Left lung (tissue), 4 donors: ENCODE measurements at regions not wholly inside any gene's neighbourhood (a gene's known extent, or its start where the extent isn't known, plus 50 kb on each side); places are given as distances from the start of the nearest gene placed in this dataset.

Experiments
- ATAC-seq: fragments of 200-7000 bp; cut with Tn5 transposase; one replicate; pipeline ENCODE4 v1.9.1; 2020; ENCODE audit warnings: moderate library complexity
- DNase-seq, 4 donors: peaks; one replicate each; pipeline ENCODE4 v3.0.0-alpha.2; 2013 to 2020
- H3K27ac ChIP-seq, 2 donors: fragments of 200-600 bp; sonication (generic) in 1 of 2; one replicate each; pipeline versions ENCODE4 v1.5.0 to v1.8.0; 2020 to 2021
- H3K27me3 ChIP-seq, 2 donors: fragments of 200-600 bp; sonication (generic) in 1 of 2; one replicate each; pipeline versions ENCODE4 v1.5.0 to v1.8.0; 2020 to 2021
- H3K36me3 ChIP-seq, 2 donors: fragments of 200-600 bp; sonication (generic) in 1 of 2; one replicate each; pipeline versions ENCODE4 v1.5.0 to v1.8.0; 2020 to 2021
- H3K4me1 ChIP-seq, 2 donors: fragments of 200-600 bp; one replicate each; pipeline ENCODE4 v1.8.0; 2021
- H3K4me3 ChIP-seq, 2 donors: fragments of 200-600 bp; sonication (generic) in 1 of 2; one replicate each; pipeline versions ENCODE4 v1.5.0 to v1.8.0; 2020 to 2021; ENCODE audit warnings: mild to moderate bottlenecking in 1 of 2
- H3K9me3 ChIP-seq, 2 donors: fragments of 200-600 bp; sonication (generic) in 1 of 2; one replicate each; pipeline versions ENCODE4 v1.5.0 to v1.8.0; 2020 to 2021
- intact Hi-C, 2 donors: fragments of 100-400 bp; cut with DNase I; formaldehyde crosslinking; loops; one replicate each; pipeline versions ENCODE4 v1.11.2 to v1.14.2; 2022
- TF ChIP-seq, protein P1 (sequence below), 2 donors: fragments of 200-600 bp; sonication (generic) in 1 of 2; IDR thresholded peaks; one replicate each; pipeline versions ENCODE4 v1.5.0 to v1.8.0; 2021; ENCODE audit warnings: antibody characterized with exemption in 2 of 2
- donor health status: DM: no; HTN: yes; CAD: no.
- donor health status: DM: no; HTN: no; CAD: no.

DNA sequence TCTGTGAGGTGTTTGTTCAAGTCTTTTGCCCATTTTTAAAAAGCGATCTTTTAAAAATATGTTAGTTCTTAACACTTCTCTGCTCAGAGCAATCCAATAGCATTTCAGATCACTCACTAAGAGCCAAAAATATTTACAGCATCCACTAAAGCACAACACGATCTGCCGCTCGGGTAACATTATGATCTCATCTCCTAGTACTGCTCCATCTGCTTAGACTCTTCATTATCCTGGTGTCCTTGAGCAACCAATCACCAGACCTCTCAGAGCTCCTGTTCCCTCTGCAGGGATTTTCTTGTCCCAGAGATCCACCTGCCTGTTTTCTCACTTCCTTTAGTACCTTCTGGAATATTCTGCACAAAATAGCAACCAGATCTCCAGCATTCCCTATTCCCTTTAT is 235.3 kb upstream of the ESRRG start:
- TF ChIP-seq, protein P1, sequence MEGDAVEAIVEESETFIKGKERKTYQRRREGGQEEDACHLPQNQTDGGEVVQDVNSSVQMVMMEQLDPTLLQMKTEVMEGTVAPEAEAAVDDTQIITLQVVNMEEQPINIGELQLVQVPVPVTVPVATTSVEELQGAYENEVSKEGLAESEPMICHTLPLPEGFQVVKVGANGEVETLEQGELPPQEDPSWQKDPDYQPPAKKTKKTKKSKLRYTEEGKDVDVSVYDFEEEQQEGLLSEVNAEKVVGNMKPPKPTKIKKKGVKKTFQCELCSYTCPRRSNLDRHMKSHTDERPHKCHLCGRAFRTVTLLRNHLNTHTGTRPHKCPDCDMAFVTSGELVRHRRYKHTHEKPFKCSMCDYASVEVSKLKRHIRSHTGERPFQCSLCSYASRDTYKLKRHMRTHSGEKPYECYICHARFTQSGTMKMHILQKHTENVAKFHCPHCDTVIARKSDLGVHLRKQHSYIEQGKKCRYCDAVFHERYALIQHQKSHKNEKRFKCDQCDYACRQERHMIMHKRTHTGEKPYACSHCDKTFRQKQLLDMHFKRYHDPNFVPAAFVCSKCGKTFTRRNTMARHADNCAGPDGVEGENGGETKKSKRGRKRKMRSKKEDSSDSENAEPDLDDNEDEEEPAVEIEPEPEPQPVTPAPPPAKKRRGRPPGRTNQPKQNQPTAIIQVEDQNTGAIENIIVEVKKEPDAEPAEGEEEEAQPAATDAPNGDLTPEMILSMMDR (IDR thresholded peaks at IDR 0.05): no peak
- no peak overlapping the region for H3K4me3 ChIP-seq
- H3K27me3 ChIP-seq: no peaks in the 10 kb centered on the region
- DNase-seq: no peak
- intact Hi-C loops: no loop called here
- ATAC-seq: no peak
- H3K4me1 ChIP-seq: no peaks in the 10 kb centered on the region
- H3K27ac ChIP-seq: no peak overlapping the region
- H3K36me3 ChIP-seq: no peaks in the 10 kb centered on the region
- peaks cover 0 to 4% of the 10 kb centered on the region in 2 donors for H3K9me3 ChIP-seq

DNA sequence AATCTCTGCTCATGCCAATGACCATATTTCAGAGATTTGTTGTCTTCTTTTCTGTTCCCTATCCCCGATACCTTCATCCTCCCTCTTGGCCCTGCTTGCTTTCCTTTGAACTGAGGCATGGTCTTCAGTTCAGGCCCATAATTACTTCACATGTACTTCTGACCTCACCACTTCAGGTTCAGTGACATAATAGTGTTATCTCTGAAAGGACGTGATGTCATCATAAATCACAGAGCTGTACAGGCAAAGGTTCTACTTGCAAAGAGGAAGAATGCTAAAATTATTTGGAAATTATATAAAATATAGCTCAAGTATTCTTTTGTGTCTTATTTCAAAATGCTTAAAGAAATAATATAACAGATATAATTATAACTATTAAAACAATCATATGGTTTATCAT is 230.3 kb upstream of the ESRRG start:
- Histone ChIP-seq H3K9me3 (peaks cover 0 to 4% of the 10 kb centered on the region in 2 donors), H3K27ac (no peak overlapping the region), H3K4me1 (no peaks in the 10 kb centered on the region), H3K36me3 (no peaks in the 10 kb centered on the region), H3K27me3 (no peaks in the 10 kb centered on the region), H3K4me3 (no peak overlapping the region)
- TF ChIP-seq, protein P1 (IDR thresholded peaks at IDR 0.05): no peak
- intact Hi-C loops: no loop called here
- ATAC-seq: no peak
- no peak for DNase-seq

DNA sequence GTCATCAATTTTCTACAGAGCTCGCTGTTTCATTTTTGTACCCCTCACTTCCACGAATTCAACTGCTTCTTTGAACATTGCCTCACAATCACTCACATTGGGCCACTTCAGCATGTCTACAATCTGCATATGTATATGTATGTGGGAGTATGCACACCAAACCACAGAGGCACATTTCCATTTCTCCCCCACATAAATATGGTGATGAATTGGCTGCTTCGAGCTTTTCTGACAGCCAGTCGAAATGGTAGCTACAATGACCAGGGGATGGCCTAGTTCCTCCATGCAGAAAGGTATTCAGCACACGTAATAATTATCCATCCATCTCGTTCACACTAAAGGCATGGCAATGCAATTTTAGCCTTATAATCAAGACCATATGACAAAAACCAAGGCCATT is 229.6 kb upstream of the ESRRG start:
- peaks cover 0 to 4% of the 10 kb centered on the region in 2 donors for H3K9me3 ChIP-seq
- no peaks in the 10 kb centered on the region for H3K27me3 ChIP-seq
- TF ChIP-seq, protein P1 (IDR thresholded peaks at IDR 0.05): no peak
- H3K4me1 ChIP-seq: no peaks in the 10 kb centered on the region
- no peak overlapping the region for H3K4me3 ChIP-seq
- H3K27ac ChIP-seq: no peak overlapping the region
- DNase-seq (no peak), ATAC-seq (no peak)
- intact Hi-C loops: no loop called here
- H3K36me3 ChIP-seq: no peaks in the 10 kb centered on the region

DNA sequence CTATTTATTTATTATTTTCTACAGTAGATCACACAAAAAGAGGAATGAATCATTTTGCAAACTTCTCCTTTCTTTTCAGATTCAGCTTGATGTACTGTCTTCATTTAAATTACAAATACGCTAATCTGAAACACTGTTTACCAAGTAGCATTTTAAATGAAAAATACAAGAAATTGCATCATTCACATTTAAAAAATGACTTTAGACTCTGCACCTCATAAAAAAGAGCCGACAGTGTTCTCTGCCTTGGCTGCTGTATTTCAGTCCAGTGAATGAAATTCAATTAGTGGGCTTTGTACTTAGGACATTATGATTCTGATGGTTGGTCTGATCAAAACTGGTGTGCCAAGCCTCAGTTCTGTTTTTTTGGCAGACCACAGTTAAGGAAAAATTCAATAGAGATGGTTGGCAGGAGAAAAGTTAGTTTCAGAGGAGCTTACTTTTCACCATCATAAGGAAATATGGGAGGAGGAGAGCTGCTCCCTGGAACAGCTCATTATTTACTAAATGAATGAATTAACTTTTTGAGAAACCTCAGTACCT is 222.4 kb upstream of the ESRRG start:
- H3K27ac ChIP-seq: no peak overlapping the region
- H3K27me3 ChIP-seq: no peaks in the 10 kb centered on the region
- no peak for DNase-seq
- no peak overlapping the region for H3K4me3 ChIP-seq
- intact Hi-C loops: no loop called here
- H3K4me1 ChIP-seq: no peaks in the 10 kb centered on the region
- TF ChIP-seq, protein P1 (IDR thresholded peaks at IDR 0.05): no peak
- no peaks in the 10 kb centered on the region for H3K9me3 ChIP-seq
- H3K36me3 ChIP-seq: no peaks in the 10 kb centered on the region
- no peak for ATAC-seq

DNA sequence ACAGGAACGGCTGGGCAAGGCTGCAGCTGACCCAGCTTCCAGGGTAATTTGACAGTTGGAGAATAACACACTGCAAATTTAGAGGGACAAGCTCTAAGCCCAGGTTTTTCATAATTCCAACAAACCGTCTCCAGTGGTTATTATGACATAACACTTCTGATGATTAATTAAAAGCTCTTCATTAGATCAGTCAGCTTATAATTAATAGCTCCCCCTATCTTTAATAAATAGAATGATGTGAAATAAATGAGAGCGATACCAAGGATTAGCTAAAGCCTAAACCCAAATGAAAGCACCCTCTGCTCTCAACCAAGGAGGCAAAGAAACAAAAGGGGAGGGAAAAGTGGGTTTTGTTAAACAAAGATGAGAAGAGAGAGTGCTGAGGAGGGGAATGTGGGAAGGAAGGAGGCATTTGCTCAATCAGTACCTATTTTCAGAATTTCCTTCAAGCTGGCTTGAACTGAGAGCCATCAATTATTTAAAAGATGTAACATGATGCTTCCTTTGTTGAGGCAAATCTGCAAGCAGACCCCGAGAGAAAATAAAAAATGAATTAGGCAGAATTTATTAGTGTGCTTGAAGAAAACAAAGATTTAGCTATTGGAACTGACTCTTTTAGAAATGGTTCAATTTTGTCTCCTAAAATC is 221.8 kb upstream of the ESRRG start:
- Histone ChIP-seq H3K4me1 (no peaks in the 10 kb centered on the region), H3K27me3 (no peaks in the 10 kb centered on the region), H3K36me3 (no peaks in the 10 kb centered on the region), H3K9me3 (no peaks in the 10 kb centered on the region), H3K4me3 (no peak overlapping the region), H3K27ac (no peak overlapping the region)
- no peak for ATAC-seq
- TF ChIP-seq, protein P1 (IDR thresholded peaks at IDR 0.05): no peak
- intact Hi-C loops: no loop called here
- no peak for DNase-seq
